ENCODE measurements at regions not wholly inside any gene's neighbourhood (a gene's known extent, or its start where the extent isn't known, plus 50 kb on each side); places are given as distances from the start of the nearest gene placed in this dataset.

GRCh38 chr4:53713296-53713695, 122.0 kb upstream of the LNX1 start:
- no peak for DNase-seq
- WGBS, 2 donors, result 61 to 95% methylated on average over 3 of the region's 3 CpGs
- H3K27ac ChIP-seq, result no peak overlapping the region

GRCh38 chr4:53712408-53713020, 121.2 kb upstream of the LNX1 start:
- Histone ChIP-seq H3K4me1 (no peaks in the 10 kb centered on the region), H3K27me3 (no peaks in the 10 kb centered on the region), H3K4me3 (no peak overlapping the region), H3K27ac (no peak overlapping the region), H3K36me3 (no peaks in the 10 kb centered on the region), H3K9me3 (no peaks in the 10 kb centered on the region)
- intact Hi-C loops (cut with DNase I), result no loop called here
- WGBS, 2 donors, result 81 to 83% methylated on average over 8 of the region's 8 CpGs
- no peak for DNase-seq
- TF ChIP-seq CTCF (IDR thresholded peaks at IDR 0.05) (no peak), EP300 (IDR thresholded peaks at IDR 0.05) (no peak), POLR2A (IDR thresholded peaks at IDR 0.05) (no peak), POLR2AphosphoS5 (IDR thresholded peaks at IDR 0.05) (no peak)

More at GRCh38 chr4:53713296-53713695, 122.0 kb upstream of the LNX1 start:
- no peaks in the 10 kb centered on the region for H3K36me3 ChIP-seq
- no peak overlapping the region for H3K4me3 ChIP-seq
- intact Hi-C loops (cut with DNase I), result no loop called here
- TF ChIP-seq CTCF (IDR thresholded peaks at IDR 0.05) (no peak), EP300 (IDR thresholded peaks at IDR 0.05) (no peak), POLR2AphosphoS5 (IDR thresholded peaks at IDR 0.05) (no peak), POLR2A (IDR thresholded peaks at IDR 0.05) (no peak)
- H3K4me1 ChIP-seq, result no peaks in the 10 kb centered on the region
- no peaks in the 10 kb centered on the region for H3K9me3 ChIP-seq
- no peaks in the 10 kb centered on the region for H3K27me3 ChIP-seq

- TF ChIP-seq POLR2AphosphoS5 (IDR thresholded peaks at IDR 0.05) (no peak), CTCF (IDR thresholded peaks at IDR 0.05) (no peak), EP300 (IDR thresholded peaks at IDR 0.05) (no peak), POLR2A (IDR thresholded peaks at IDR 0.05) (no peak)
- Histone ChIP-seq H3K4me3 (no peak overlapping the region), H3K27me3 (no peaks in the 10 kb centered on the region), H3K9me3 (no peaks in the 10 kb centered on the region), H3K36me3 (no peaks in the 10 kb centered on the region), H3K4me1 (no peaks in the 10 kb centered on the region), H3K27ac (no peak overlapping the region)
- intact Hi-C loops (cut with DNase I), result no loop called here
- no peak for DNase-seq
- 74 to 82% methylated on average over 2 of the region's 2 CpGs for WGBS, 2 donors
Measured at GRCh38 chr4:53711926-53712325, 120.6 kb upstream of the LNX1 start.

- Histone ChIP-seq H3K9me3 (no peaks in the 10 kb centered on the region), H3K27ac (no peak overlapping the region), H3K4me1 (no peaks in the 10 kb centered on the region), H3K36me3 (no peaks in the 10 kb centered on the region), H3K27me3 (no peaks in the 10 kb centered on the region), H3K4me3 (no peak overlapping the region)
- no peak for DNase-seq
- 93 to 98% methylated on average over 1 of the region's 1 CpG for WGBS, 2 donors
- TF ChIP-seq POLR2A (IDR thresholded peaks at IDR 0.05), result no peak
- intact Hi-C loops (cut with DNase I), result no loop called here
Measured at GRCh38 chr4:53709693-53710092, 118.4 kb upstream of the LNX1 start.

- H3K4me3 ChIP-seq, result no peak overlapping the region
- no peaks in the 10 kb centered on the region for H3K9me3 ChIP-seq
- H3K4me1 ChIP-seq, result peaks cover 0 to 14% (median 12%) of the 10 kb centered on the region in 4 donors
- no peak for DNase-seq
- no peak for TF ChIP-seq CTCF (IDR thresholded peaks at IDR 0.05)
- no peak for TF ChIP-seq EP300 (IDR thresholded peaks at IDR 0.05)
- no peak for TF ChIP-seq POLR2A (IDR thresholded peaks at IDR 0.05)
- no peak for TF ChIP-seq POLR2AphosphoS5 (IDR thresholded peaks at IDR 0.05)
- H3K27ac ChIP-seq, result no peak overlapping the region
- no peaks in the 10 kb centered on the region for H3K36me3 ChIP-seq
- no peaks in the 10 kb centered on the region for H3K27me3 ChIP-seq
- 92 to 94% methylated on average over 2 of the region's 2 CpGs for WGBS, 2 donors
- intact Hi-C loops (cut with DNase I), result no loop called here
Measured at GRCh38 chr4:53707491-53707890, 116.2 kb upstream of the LNX1 start.
